ENCODE measurements at regions not wholly inside any gene's neighbourhood (a gene's known extent, or its start where the extent isn't known, plus 50 kb on each side); places are given as distances from the start of the nearest gene placed in this dataset.

GRCh38 chr9:89789922-89790510 is 185.2 kb downstream of the GADD45G start:
- DNase-seq: no peak
- no peaks in the 10 kb centered on the region for H3K9me3 ChIP-seq

GRCh38 chr9:89790542-89791109 is 185.8 kb downstream of the GADD45G start:
- H3K9me3 ChIP-seq: no peaks in the 10 kb centered on the region
- no peak for TF ChIP-seq CTCF (IDR thresholded peaks at IDR 0.05)
- no peak for TF ChIP-seq POLR2A (IDR thresholded peaks at IDR 0.05)
- H3K27ac ChIP-seq: no peak overlapping the region
- WGBS, 2 donors: 95 to 100% methylated on average over 1 to 2 of the region's 2 CpGs
- intact Hi-C loops (cut with DNase I; ENCODE audit: low total_unique reads): no loop called here
- H3K36me3 ChIP-seq (ENCODE audit: low read depth, missing control alignments): no peaks in the 10 kb centered on the region
- H3K4me1 ChIP-seq: peaks cover 9% of the 10 kb centered on the region
- DNase-seq: no peak
- no peak overlapping the region for H3K4me3 ChIP-seq
- no peaks in the 10 kb centered on the region for H3K27me3 ChIP-seq

More at GRCh38 chr9:89789922-89790510, 185.2 kb downstream of the GADD45G start:
- Histone ChIP-seq H3K4me1 (peaks cover 4% of the 10 kb centered on the region), H3K27me3 (no peaks in the 10 kb centered on the region), H3K36me3 (ENCODE audit: low read depth, missing control alignments) (no peaks in the 10 kb centered on the region), H3K4me3 (no peak overlapping the region), H3K27ac (no peak overlapping the region)
- WGBS, 2 donors: 91 to 92% methylated on average over 7 to 8 of the region's 8 CpGs
- no peak for TF ChIP-seq CTCF (IDR thresholded peaks at IDR 0.05)
- no peak for TF ChIP-seq POLR2A (IDR thresholded peaks at IDR 0.05)
- intact Hi-C loops (cut with DNase I; ENCODE audit: low total_unique reads): no loop called here

- WGBS, 2 donors: 86 to 100% methylated on average over 3 to 8 of the region's 8 CpGs
- Histone ChIP-seq H3K9me3 (no peaks in the 10 kb centered on the region), H3K27ac (no peak overlapping the region), H3K4me3 (no peak overlapping the region), H3K27me3 (no peaks in the 10 kb centered on the region), H3K36me3 (ENCODE audit: low read depth, missing control alignments) (no peaks in the 10 kb centered on the region), H3K4me1 (peaks cover 9% of the 10 kb centered on the region)
- no peak for DNase-seq
- TF ChIP-seq POLR2A (IDR thresholded peaks at IDR 0.05) (no peak), CTCF (IDR thresholded peaks at IDR 0.05) (no peak)
- intact Hi-C loops (cut with DNase I; ENCODE audit: low total_unique reads): no loop called here
Observed at GRCh38 chr9:89791754-89792153, 186.9 kb downstream of the GADD45G start.

- peaks cover 9% of the 10 kb centered on the region for H3K4me1 ChIP-seq
- 85 to 91% methylated on average over 12 of the region's 12 CpGs for WGBS, 2 donors
- no peaks in the 10 kb centered on the region for H3K27me3 ChIP-seq
- no peak overlapping the region for H3K4me3 ChIP-seq
- DNase-seq: no peak
- intact Hi-C loops (cut with DNase I; ENCODE audit: low total_unique reads): no loop called here
- TF ChIP-seq CTCF (IDR thresholded peaks at IDR 0.05) (no peak), POLR2A (IDR thresholded peaks at IDR 0.05) (no peak)
- no peak overlapping the region for H3K27ac ChIP-seq
- no peaks in the 10 kb centered on the region for H3K9me3 ChIP-seq
- H3K36me3 ChIP-seq (ENCODE audit: low read depth, missing control alignments): no peaks in the 10 kb centered on the region
Observed at GRCh38 chr9:89792189-89793123, 187.6 kb downstream of the GADD45G start.

Measured in testis (tissue), 2 donors.